Psoas muscle (tissue), 7 donors: ENCODE measurements at regions not wholly inside any gene's neighbourhood (a gene's known extent, or its start where the extent isn't known, plus 50 kb on each side); places are given as distances from the start of the nearest gene placed in this dataset.
"Not testable (repeated sequence)": the region's sequence is repeated elsewhere in the genome, so short reads cannot be mapped to it uniquely, and the experiment has no call there.

Experiments used
- ATAC-seq, 4 donors: fragments of 200-7000 bp; cut with Tn5 transposase; one replicate each; pipeline ENCODE4 v1.9.1; 2020; ENCODE audit warnings: moderate library complexity in 3 of 4, mild to moderate bottlenecking in 2 of 4
- DNase-seq, 2 donors: peaks; one replicate each; pipeline ENCODE4 v3.0.0-alpha.2; 2020
- H3K27ac ChIP-seq: fragments of 200-600 bp; one replicate; pipeline ENCODE4 v1.8.0; 2022
- H3K27me3 ChIP-seq, 3 donors: fragments of 200-600 bp in 1 of 3; one replicate each; pipeline versions ENCODE4 v1.6.1 to v1.8.0; 2013 to 2022; ENCODE audit warnings: low read length in 2 of 3, mild to moderate bottlenecking in 2 of 3, moderate library complexity in 1 of 3; ENCODE audit not compliant: insufficient read depth in 3 of 3
- H3K36me3 ChIP-seq, 2 donors: fragments of 200-600 bp in 1 of 2; one replicate each; pipeline versions ENCODE4 v1.6.1 to v1.8.0; 2013 to 2022; ENCODE audit warnings: low read depth in 1 of 2, mild to moderate bottlenecking in 1 of 2, moderate library complexity in 1 of 2; ENCODE audit not compliant: insufficient read depth in 1 of 2
- H3K4me1 ChIP-seq: fragments of 200-600 bp; one replicate; pipeline ENCODE4 v1.8.0; 2022
- H3K4me3 ChIP-seq: fragments of 200-600 bp; one replicate; pipeline ENCODE4 v1.8.0; 2022; ENCODE audit warnings: mild to moderate bottlenecking
- H3K9me3 ChIP-seq: fragments of 200-600 bp; one replicate; pipeline ENCODE4 v1.8.0; 2022
- CTCF ChIP-seq: fragments of 200-600 bp; IDR thresholded peaks from one replicate; pipeline ENCODE4 v1.8.0; 2022; ENCODE audit warnings: antibody characterized with exemption
- WGBS, 3 donors: extraction: QIAGEN DNeasy Blood & Tissue Kit; methylation state at CpG; one replicate each; pipeline versions ENCODE4 v1.1.6 to v1.1.7; 2013; 5-methylcytosine and 5-hydroxymethylcytosine counted together
- intact Hi-C, 2 donors: fragments of 100-400 bp; cut with DNase I; formaldehyde crosslinking; loops; one replicate each; pipeline versions ENCODE4 v1.11.0 to v1.14.2; 2022
- donor health status: healthy with polysubstance abuse.
- donor health status: DM: no; HTN: no; CAD: no; lungs with moderate emphysema.
- donor health status: Bipolar disorder and iron deficiency.
- donor health status: healthy.
- donor health status: DM: yes; HTN: yes; CAD: no.
- donor health status: DM: no; HTN: no; CAD: no.
- donor health status: DM: yes; HTN: yes; CAD: no.

- Histone ChIP-seq H3K27ac (no peak overlapping the region), H3K36me3 (no peaks in the 10 kb centered on the region), H3K9me3 (no peaks in the 10 kb centered on the region), H3K27me3 (peaks cover 0 to 1% (median 0%) of the 10 kb centered on the region in 3 donors), H3K4me3 (no peak overlapping the region), H3K4me1 (no peaks in the 10 kb centered on the region)
- ATAC-seq = no peak
- no peak for DNase-seq
- intact Hi-C loops = no loop called here
- TF ChIP-seq CTCF = no peak
These were observed 80.2 kb upstream of the C15orf39 start for GRCh38 chr15:75121491-75121890.

- 93 to 97% (median 94%) methylated on average over 5 of the region's 5 CpGs for WGBS, 3 donors
- ATAC-seq = no peak
- intact Hi-C loops = no loop called here
These were observed 78.3 kb upstream of the C15orf39 start for GRCh38 chr15:75123395-75123794.

GRCh38 chr15:75124278-75124677, 77.4 kb upstream of the C15orf39 start:
- ATAC-seq, H3K27ac ChIP-seq: not testable (repeated sequence)
- WGBS, 3 donors = 79 to 92% (median 83%) methylated on average over 3 of the region's 3 CpGs

More at GRCh38 chr15:75123395-75123794, 78.3 kb upstream of the C15orf39 start:
- Histone ChIP-seq H3K9me3 (no peaks in the 10 kb centered on the region), H3K36me3 (no peaks in the 10 kb centered on the region), H3K4me1 (no peaks in the 10 kb centered on the region), H3K27ac (no peak overlapping the region), H3K4me3 (no peak overlapping the region), H3K27me3 (peaks cover 0 to 1% (median 0%) of the 10 kb centered on the region in 3 donors)
- no peak for TF ChIP-seq CTCF
- no peak for DNase-seq

GRCh38 chr15:75125935-75126334, 75.7 kb upstream of the C15orf39 start:
- DNase-seq (no peak), ATAC-seq (no peak)
- Histone ChIP-seq H3K9me3 (no peaks in the 10 kb centered on the region), H3K36me3 (no peaks in the 10 kb centered on the region), H3K27ac (no peak overlapping the region), H3K4me1 (no peaks in the 10 kb centered on the region), H3K27me3 (peaks cover 0 to 1% (median 0%) of the 10 kb centered on the region in 3 donors), H3K4me3 (no peak overlapping the region)
- TF ChIP-seq CTCF = no peak
- WGBS, 3 donors = 93 to 96% (median 93%) methylated on average over 5 of the region's 5 CpGs
- intact Hi-C loops = no loop called here

More at GRCh38 chr15:75124278-75124677, 77.4 kb upstream of the C15orf39 start:
- H3K4me1 ChIP-seq, H3K4me3 ChIP-seq, H3K36me3 ChIP-seq, H3K27me3 ChIP-seq, intact Hi-C loops, DNase-seq, H3K9me3 ChIP-seq: not testable (repeated sequence)

GRCh38 chr15:75126864-75127580, 74.7 kb upstream of the C15orf39 start:
- intact Hi-C loops = no loop called here
- no peaks in the 10 kb centered on the region for H3K36me3 ChIP-seq
- no peaks in the 10 kb centered on the region for H3K27me3 ChIP-seq
- no peak overlapping the region for H3K27ac ChIP-seq
- H3K9me3 ChIP-seq = no peaks in the 10 kb centered on the region
- H3K4me1 ChIP-seq = no peaks in the 10 kb centered on the region
- no peak for TF ChIP-seq CTCF
- no peak overlapping the region for H3K4me3 ChIP-seq
- 94 to 97% (median 97%) methylated on average over 10 of the region's 10 CpGs for WGBS, 3 donors
- no peak for DNase-seq
- ATAC-seq = no peak
